CD14-positive monocyte (primary cell): ENCODE measurements at regions not wholly inside any gene's neighbourhood (a gene's known extent, or its start where the extent isn't known, plus 50 kb on each side); places are given as distances from the start of the nearest gene placed in this dataset.

Source experiments
- DNase-seq, 3 donors: peaks; one replicate each; pipeline ENCODE4 v3.0.0-alpha.2; 2011 to 2022
- H2AFZ ChIP-seq: 2 replicates; pipeline ENCODE4 v1.6.0; 2012; ENCODE audit warnings: mild to moderate bottlenecking, low read depth, low read length, inconsistent platforms; ENCODE audit not compliant: insufficient read depth, poor library complexity, severe bottlenecking
- H3K27ac ChIP-seq, 2 donors: 1 replicate in 1 of 2; 2 replicates in 1 of 2; pipeline ENCODE4 v1.5.1; 2012 to 2013; ENCODE audit warnings: low read length in 2 of 2, control low read depth in 1 of 2, inconsistent platforms in 1 of 2, low read depth in 1 of 2, mild to moderate bottlenecking in 1 of 2
- H3K27me3 ChIP-seq, 2 donors: one replicate each; pipeline versions ENCODE4 v1.6.0 to v1.6.1; 2011 to 2013; ENCODE audit warnings: low read length in 2 of 2; ENCODE audit not compliant: control insufficient read depth in 2 of 2, insufficient read depth in 2 of 2
- H3K36me3 ChIP-seq, 2 donors: replicated peaks in 1 of 2; 1 replicate in 1 of 2; 2 replicates in 1 of 2; pipeline versions ENCODE4 v1.5.1 to v1.6.1; 2012 to 2013; ENCODE audit warnings: low read length in 2 of 2, control low read depth in 1 of 2, inconsistent platforms in 1 of 2, mild to moderate bottlenecking in 1 of 2; ENCODE audit not compliant: insufficient read depth in 2 of 2, control insufficient read depth in 1 of 2
- H3K4me1 ChIP-seq, 2 donors: 1 replicate in 1 of 2; 2 replicates in 1 of 2; pipeline versions ENCODE4 v1.5.1 to v1.6.1; 2012 to 2013; ENCODE audit warnings: low read length in 2 of 2, control low read depth in 1 of 2, inconsistent platforms in 1 of 2, mild to moderate bottlenecking in 1 of 2, moderate library complexity in 1 of 2; ENCODE audit not compliant: insufficient read depth in 2 of 2, control insufficient read depth in 1 of 2
- H3K4me2 ChIP-seq: replicated peaks from 2 replicates; pipeline ENCODE3; 2012; ENCODE audit warnings: low read length, moderate library complexity, mild to moderate bottlenecking; ENCODE audit not compliant: poor library complexity, severe bottlenecking; ENCODE audit errors: extremely low read depth
- H3K4me3 ChIP-seq, 3 experiments: fragments of 200-600 bp in 1 of 3; sonication (generic) in 1 of 3; replicated peaks in 1 of 3; 1 replicate in 2 of 3; 2 replicates in 1 of 3; pipeline ENCODE4 v1.5.1; 2011 to 2013; ENCODE audit warnings: low read length in 3 of 3, mild to moderate bottlenecking in 3 of 3, control low read depth in 2 of 3, low read depth in 2 of 3, inconsistent platforms in 1 of 3, moderate library complexity in 1 of 3
- H3K79me2 ChIP-seq: 2 replicates; pipeline ENCODE4 v1.6.0; 2012; ENCODE audit warnings: mild to moderate bottlenecking, control low read depth, inconsistent platforms, low read length, moderate library complexity; ENCODE audit not compliant: insufficient read depth
- H3K9ac ChIP-seq: 2 replicates; pipeline ENCODE4 v1.6.0; 2017; ENCODE audit warnings: low read length, mild to moderate bottlenecking; ENCODE audit not compliant: insufficient read depth, poor library complexity, severe bottlenecking
- H3K9me3 ChIP-seq, 2 donors: replicated peaks in 1 of 2; 1 replicate in 1 of 2; 2 replicates in 1 of 2; pipeline versions ENCODE4 v1.5.1 to v1.6.1; 2012 to 2013; ENCODE audit warnings: low read length in 2 of 2, control low read depth in 1 of 2; ENCODE audit not compliant: control insufficient read depth in 1 of 2, insufficient read depth in 1 of 2
- H4K20me1 ChIP-seq: 2 replicates; pipeline ENCODE4 v1.6.0; 2012; ENCODE audit warnings: mild to moderate bottlenecking, low read length, control low read depth, moderate library complexity; ENCODE audit not compliant: insufficient read depth
- H3K27ac Mint-ChIP-seq, 7 donors: one replicate each; pipeline ENCODE4 v1.8.0; 2020; ENCODE audit warnings: mild to moderate bottlenecking in 7 of 7, mixed read lengths in 7 of 7, moderate library complexity in 6 of 7, inconsistent platforms in 2 of 7
- H3K27me3 Mint-ChIP-seq, 3 donors: one replicate each; pipeline ENCODE4 v1.8.0; 2021 to 2022; ENCODE audit warnings: low read depth in 3 of 3, mild to moderate bottlenecking in 3 of 3, mixed read lengths in 3 of 3, moderate library complexity in 3 of 3, inconsistent platforms in 1 of 3
- H3K36me3 Mint-ChIP-seq, 2 donors: one replicate each; pipeline ENCODE4 v1.8.0; 2020; ENCODE audit warnings: mixed read lengths in 2 of 2, inconsistent platforms in 1 of 2, mild to moderate bottlenecking in 1 of 2
- H3K4me1 Mint-ChIP-seq: one replicate; pipeline ENCODE4 v1.8.0; 2020; ENCODE audit warnings: mild to moderate bottlenecking, mixed read lengths
- H3K4me3 Mint-ChIP-seq, 2 donors: one replicate each; pipeline ENCODE4 v1.8.0; 2020; ENCODE audit warnings: mild to moderate bottlenecking in 2 of 2, mixed read lengths in 2 of 2, moderate library complexity in 1 of 2
- H3K9me3 Mint-ChIP-seq, 7 donors: one replicate each; pipeline ENCODE4 v1.8.0; 2020 to 2022; ENCODE audit warnings: mixed read lengths in 7 of 7, mild to moderate bottlenecking in 6 of 7, moderate library complexity in 6 of 7, inconsistent platforms in 2 of 7
- WGBS: methylation state at CpG from one replicate; pipeline ENCODE4 v1.1.5; 2013; ENCODE audit warnings: missing lambda C conversion rate; ENCODE audit not compliant: insufficient coverage; 5-methylcytosine and 5-hydroxymethylcytosine counted together
- intact Hi-C, 2 donors: fragments of 100-400 bp; cut with micrococcal nuclease; formaldehyde crosslinking; loops; one replicate each; pipeline versions ENCODE4 v1.15.0 to v1.15.1; 2023
- TF ChIP-seq, protein P1 (sequence below): fragments of 200-600 bp; IDR thresholded peaks from one replicate; pipeline ENCODE4 v1.8.0; 2022; ENCODE audit warnings: antibody characterized with exemption, mild to moderate bottlenecking

DNA sequence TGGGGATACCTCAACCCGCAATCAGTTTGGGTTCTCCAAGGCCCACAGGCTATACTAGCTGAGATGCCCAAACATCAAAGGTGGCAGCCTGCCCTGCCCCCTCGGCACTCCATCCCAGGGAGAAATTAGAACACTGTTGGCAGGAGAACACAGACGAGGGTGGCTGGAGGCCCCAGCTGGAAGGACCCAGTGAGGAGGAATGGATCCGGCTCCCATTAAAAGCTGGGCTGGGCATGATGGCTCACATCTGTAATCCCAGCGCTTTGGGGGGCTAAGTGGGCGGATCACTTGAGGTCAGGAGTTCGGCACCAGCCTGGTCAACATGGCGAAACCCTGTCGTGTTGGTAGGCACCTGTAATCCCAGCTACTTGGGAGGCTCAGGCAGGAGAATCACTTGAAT, 199.9 kb upstream of the GNAI1 start:
- 89% methylated on average over 9 of the region's 9 CpGs for WGBS
- Histone ChIP-seq H3K36me3 (no peaks in the 10 kb centered on the region), H3K79me2 (no peaks in the 10 kb centered on the region), H3K9ac (no peak overlapping the region), H3K27me3 (no peaks in the 10 kb centered on the region), H3K9me3 (peaks cover 5% of the 10 kb centered on the region in 2 donors), H2AFZ (no peak overlapping the region), H3K27ac (no peak overlapping the region), H4K20me1 (no peaks in the 10 kb centered on the region), H3K4me3 (no peak overlapping the region), H3K4me1 (no peaks in the 10 kb centered on the region), H3K4me2 (no peak overlapping the region)
- H3K9me3 Mint-ChIP-seq = peaks cover 2 to 20% (median 10%) of the 10 kb centered on the region in 7 donors
- H3K36me3 Mint-ChIP-seq = no peaks in the 10 kb centered on the region
- intact Hi-C loops = no loop called here
- H3K27ac Mint-ChIP-seq = no peak overlapping the region
- H3K4me3 Mint-ChIP-seq = no peak overlapping the region
- no peaks in the 10 kb centered on the region for H3K27me3 Mint-ChIP-seq
- no peak for DNase-seq
- no peaks in the 10 kb centered on the region for H3K4me1 Mint-ChIP-seq
- TF ChIP-seq, protein P1, sequence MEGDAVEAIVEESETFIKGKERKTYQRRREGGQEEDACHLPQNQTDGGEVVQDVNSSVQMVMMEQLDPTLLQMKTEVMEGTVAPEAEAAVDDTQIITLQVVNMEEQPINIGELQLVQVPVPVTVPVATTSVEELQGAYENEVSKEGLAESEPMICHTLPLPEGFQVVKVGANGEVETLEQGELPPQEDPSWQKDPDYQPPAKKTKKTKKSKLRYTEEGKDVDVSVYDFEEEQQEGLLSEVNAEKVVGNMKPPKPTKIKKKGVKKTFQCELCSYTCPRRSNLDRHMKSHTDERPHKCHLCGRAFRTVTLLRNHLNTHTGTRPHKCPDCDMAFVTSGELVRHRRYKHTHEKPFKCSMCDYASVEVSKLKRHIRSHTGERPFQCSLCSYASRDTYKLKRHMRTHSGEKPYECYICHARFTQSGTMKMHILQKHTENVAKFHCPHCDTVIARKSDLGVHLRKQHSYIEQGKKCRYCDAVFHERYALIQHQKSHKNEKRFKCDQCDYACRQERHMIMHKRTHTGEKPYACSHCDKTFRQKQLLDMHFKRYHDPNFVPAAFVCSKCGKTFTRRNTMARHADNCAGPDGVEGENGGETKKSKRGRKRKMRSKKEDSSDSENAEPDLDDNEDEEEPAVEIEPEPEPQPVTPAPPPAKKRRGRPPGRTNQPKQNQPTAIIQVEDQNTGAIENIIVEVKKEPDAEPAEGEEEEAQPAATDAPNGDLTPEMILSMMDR = no peak

DNA sequence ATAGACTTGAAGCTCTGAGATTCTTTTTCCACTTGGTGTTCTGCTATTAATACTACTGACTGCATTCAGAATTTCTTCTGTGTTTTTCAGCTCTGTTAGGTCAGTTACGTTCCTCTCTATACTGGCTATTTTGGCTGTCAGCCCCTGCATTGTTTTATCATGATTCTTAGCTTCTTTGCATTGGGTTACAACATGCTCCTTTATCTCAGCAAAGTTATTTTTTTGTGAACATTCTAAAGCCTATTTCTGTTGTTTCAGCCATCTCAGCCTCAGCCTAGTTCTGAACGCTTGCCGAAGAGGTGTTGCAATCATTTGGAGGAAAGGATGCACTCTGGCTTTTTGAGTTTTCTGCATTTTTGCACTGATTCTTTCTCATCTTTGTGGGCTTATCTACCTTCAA, 201.5 kb upstream of the GNAI1 start:
- Histone ChIP-seq H3K36me3 (no peaks in the 10 kb centered on the region), H4K20me1 (no peaks in the 10 kb centered on the region), H3K4me3 (no peak overlapping the region), H3K4me2 (no peak overlapping the region), H3K9me3 (peaks cover 5% of the 10 kb centered on the region in 2 donors), H3K27ac (no peak overlapping the region), H3K9ac (no peak overlapping the region), H3K27me3 (no peaks in the 10 kb centered on the region), H2AFZ (no peak overlapping the region), H3K4me1 (no peaks in the 10 kb centered on the region), H3K79me2 (no peaks in the 10 kb centered on the region)
- Mint-ChIP-seq H3K4me3 (no peak overlapping the region), H3K9me3 (peaks cover 2 to 20% (median 10%) of the 10 kb centered on the region in 7 donors), H3K36me3 (no peaks in the 10 kb centered on the region), H3K4me1 (no peaks in the 10 kb centered on the region), H3K27me3 (no peaks in the 10 kb centered on the region), H3K27ac (peak overlapping the region in 1 of 7 donors; percentile 36)
- intact Hi-C loops = no loop called here
- TF ChIP-seq, protein P1 = no peak
- 100% methylated on average over 3 of the region's 3 CpGs for WGBS
- no peak for DNase-seq
